ENCODE measurements at regions not wholly inside any gene's neighbourhood (a gene's known extent, or its start where the extent isn't known, plus 50 kb on each side); places are given as distances from the start of the nearest gene placed in this dataset.

DNA sequence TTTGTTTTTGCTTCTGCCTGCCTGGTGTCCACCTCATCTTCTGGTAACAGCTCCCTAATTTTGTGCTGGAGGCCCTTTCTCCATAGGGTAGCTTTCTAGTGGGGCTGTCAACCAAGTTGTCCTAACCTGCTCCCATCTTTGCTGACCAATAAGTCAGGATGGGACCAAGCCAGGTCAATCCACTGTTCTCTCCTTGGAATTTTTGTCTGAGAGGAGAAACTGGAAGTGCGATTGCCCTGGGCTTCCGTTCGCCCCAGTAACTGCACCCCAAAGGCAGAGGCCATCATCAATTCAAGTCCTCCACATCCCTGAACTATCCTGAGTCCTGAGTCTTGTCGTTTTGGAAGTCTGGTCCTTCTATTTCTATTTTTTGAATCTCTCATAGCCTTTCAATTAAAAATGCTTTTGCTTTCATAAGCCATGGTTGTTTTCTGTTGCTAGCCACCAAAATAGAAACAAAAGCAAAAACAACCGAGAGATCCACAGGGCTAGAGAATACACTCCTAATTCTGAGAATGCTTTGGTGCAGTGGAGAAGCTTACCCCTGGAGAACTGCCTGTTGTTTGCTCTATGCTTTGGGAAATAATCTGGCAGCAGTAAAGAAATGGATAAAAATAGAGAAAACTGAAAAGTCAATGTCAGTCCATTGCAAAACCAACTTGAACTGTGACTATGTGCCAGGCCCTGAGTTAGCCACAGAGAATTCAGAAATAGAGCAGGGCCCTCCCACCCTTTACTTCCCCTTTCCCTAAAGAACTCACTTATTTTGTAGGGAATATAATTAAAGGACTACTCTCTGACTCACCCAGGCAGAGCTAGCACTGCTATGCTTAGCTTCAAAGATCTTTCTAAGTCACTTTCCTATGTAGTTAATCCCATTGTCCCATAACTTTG is 368.1 kb downstream of the CXCL12 start:
- H3K4me3 ChIP-seq (ENCODE audit: low read depth, poor library complexity, severe bottlenecking): no peak overlapping the region
- intact Hi-C loops (cut with DNase I; ENCODE audit: low total_unique reads): no loop called here
- DNase-seq (ENCODE audit: low spot score in 2 of 2): peak in 1 of 2 donors; percentile 64
- TF ChIP-seq, protein P1, sequence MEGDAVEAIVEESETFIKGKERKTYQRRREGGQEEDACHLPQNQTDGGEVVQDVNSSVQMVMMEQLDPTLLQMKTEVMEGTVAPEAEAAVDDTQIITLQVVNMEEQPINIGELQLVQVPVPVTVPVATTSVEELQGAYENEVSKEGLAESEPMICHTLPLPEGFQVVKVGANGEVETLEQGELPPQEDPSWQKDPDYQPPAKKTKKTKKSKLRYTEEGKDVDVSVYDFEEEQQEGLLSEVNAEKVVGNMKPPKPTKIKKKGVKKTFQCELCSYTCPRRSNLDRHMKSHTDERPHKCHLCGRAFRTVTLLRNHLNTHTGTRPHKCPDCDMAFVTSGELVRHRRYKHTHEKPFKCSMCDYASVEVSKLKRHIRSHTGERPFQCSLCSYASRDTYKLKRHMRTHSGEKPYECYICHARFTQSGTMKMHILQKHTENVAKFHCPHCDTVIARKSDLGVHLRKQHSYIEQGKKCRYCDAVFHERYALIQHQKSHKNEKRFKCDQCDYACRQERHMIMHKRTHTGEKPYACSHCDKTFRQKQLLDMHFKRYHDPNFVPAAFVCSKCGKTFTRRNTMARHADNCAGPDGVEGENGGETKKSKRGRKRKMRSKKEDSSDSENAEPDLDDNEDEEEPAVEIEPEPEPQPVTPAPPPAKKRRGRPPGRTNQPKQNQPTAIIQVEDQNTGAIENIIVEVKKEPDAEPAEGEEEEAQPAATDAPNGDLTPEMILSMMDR (IDR thresholded peaks at IDR 0.05): no peak
- no peak for TF ChIP-seq POLR2A (IDR thresholded peaks at IDR 0.05)
- 61 to 72% methylated on average over 5 of the region's 5 CpGs for WGBS, 2 donors

DNA sequence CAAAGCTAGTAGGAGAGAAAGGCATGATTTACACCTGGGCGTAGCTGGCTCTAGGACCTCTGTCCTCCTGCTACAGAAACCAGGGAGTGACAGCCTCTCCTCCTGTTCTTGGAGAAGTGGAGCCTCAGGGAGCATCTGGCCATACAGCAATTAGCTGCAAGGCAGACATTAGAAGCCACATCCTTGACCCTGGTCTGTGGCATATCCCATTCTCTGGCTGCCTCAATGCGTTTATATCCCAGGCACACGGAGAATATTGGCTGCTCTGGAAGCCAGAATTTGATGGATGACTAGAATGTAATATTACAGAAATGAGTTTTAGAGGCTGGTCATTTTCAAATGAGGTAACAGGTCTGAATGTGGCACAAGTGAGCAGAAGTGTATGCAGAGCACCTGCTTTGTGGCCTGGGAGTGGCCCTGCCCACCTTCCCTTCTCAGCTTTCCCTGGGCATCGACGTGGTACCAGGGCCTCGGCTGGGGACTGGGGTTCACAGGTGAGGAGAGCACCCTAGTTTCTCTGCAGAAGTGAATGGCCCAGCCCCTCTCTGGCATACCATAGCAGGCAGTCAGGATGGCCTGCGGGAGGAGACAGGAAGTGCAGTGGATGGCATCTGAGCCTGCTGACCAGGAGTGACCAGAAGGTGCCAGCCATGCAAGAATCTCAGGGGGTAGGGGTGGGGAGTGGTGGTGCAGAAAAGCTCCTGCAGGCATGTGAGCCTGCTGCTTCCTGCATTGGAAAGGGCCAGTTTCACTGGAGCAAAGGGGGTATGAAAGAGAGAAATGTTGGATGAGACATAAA is 367.2 kb upstream of the ZNF32 start:
- WGBS, 2 donors: 76 to 93% methylated on average over 7 of the region's 7 CpGs
- TF ChIP-seq, protein P1 (IDR thresholded peaks at IDR 0.05): no peak
- no peak for TF ChIP-seq POLR2A (IDR thresholded peaks at IDR 0.05)
- DNase-seq (ENCODE audit: low spot score in 2 of 2): no peak
- intact Hi-C loops (cut with DNase I; ENCODE audit: low total_unique reads): no loop called here
- H3K4me3 ChIP-seq (ENCODE audit: low read depth, poor library complexity, severe bottlenecking): no peak overlapping the region

DNA sequence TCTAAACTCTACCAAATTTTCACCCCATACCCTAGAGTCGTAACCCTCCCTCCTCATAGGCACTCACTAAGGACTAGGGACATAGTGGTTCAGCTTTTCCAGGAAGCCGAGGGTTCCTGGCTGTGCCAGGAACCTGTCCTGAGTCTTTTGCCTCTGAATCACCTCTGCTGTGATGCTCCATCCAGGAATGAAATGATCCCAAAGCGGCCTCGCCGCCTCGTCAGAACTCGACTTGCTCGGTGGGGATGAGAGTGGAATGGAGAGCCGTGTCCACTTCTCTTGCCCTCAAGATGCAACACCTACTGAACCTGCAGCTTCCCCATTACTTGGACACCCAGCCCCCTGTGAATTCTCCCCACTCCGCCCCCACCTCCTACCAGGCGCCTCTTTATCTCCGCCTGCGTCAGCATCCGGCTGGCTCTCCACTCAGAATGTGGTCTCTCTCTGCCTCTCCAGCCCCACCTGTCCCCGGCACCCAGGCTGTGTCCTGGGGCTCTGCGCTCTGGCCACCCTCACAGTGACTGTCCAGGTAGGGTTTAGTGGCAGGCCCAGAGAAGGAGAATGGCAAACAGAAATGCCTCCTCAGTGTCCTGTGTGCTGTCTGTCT is 366.1 kb upstream of the ZNF32 start:
- WGBS, 2 donors: 88 to 96% methylated on average over 16 of the region's 16 CpGs
- H3K4me3 ChIP-seq (ENCODE audit: low read depth, poor library complexity, severe bottlenecking): no peak overlapping the region
- TF ChIP-seq, protein P1 (IDR thresholded peaks at IDR 0.05): no peak
- no peak for TF ChIP-seq POLR2A (IDR thresholded peaks at IDR 0.05)
- intact Hi-C loops (cut with DNase I; ENCODE audit: low total_unique reads): no loop called here
- DNase-seq (ENCODE audit: low spot score in 2 of 2): no peak

DNA sequence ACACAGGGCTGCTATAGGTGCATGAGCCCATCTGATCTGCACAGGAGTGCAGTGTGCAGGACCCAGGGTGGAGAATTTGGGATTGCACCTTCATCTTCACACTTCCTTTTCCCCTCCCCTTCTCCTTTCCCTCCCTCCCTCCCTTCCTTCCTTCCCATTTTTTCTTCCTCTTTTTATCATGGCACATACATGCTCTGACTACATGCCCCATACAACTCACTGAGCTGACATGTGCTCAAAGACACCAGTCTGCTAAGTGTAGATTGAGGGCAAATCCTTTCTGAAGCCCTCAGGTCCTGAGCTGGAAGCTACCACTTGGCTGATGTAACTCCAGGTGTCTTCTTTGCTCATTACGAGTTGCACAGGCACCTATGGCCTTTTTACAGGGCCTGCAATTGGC is 365.3 kb upstream of the ZNF32 start:
- no peak for DNase-seq (ENCODE audit: low spot score in 2 of 2)
- 63 to 71% methylated on average over 1 of the region's 1 CpG for WGBS, 2 donors
- intact Hi-C loops (cut with DNase I; ENCODE audit: low total_unique reads): no loop called here
- TF ChIP-seq POLR2A (IDR thresholded peaks at IDR 0.05): no peak
- TF ChIP-seq, protein P1 (IDR thresholded peaks at IDR 0.05): no peak
- no peak overlapping the region for H3K4me3 ChIP-seq (ENCODE audit: low read depth, poor library complexity, severe bottlenecking)

DNA sequence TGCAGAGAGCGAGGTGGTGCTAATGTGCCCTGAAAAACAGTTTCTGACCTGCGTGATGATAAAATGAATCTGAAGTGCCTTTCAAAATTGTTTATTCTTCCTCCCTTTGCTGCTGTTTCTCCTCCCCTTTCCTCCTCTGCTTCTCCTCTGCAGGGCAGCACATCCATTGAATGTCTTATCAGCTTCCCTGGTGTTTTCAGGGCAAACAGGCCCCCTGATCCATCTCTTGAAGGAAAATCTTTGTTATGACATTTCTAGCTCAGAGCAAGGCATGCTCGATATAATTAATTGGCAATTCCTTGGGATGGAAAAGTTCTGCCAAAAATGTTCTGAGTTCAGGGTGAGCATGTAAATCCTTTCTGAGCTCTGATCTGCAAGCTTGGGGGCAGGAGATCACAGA is 364.2 kb upstream of the ZNF32 start:
- intact Hi-C loops (cut with DNase I; ENCODE audit: low total_unique reads): no loop called here
- H3K4me3 ChIP-seq (ENCODE audit: low read depth, poor library complexity, severe bottlenecking): no peak overlapping the region
- 73 to 75% methylated on average over 3 of the region's 3 CpGs for WGBS, 2 donors
- TF ChIP-seq, protein P1 (IDR thresholded peaks at IDR 0.05): no peak
- no peak for TF ChIP-seq POLR2A (IDR thresholded peaks at IDR 0.05)
- no peak for DNase-seq (ENCODE audit: low spot score in 2 of 2)
